ENCODE measurements at regions not wholly inside any gene's neighbourhood (a gene's known extent, or its start where the extent isn't known, plus 50 kb on each side); places are given as distances from the start of the nearest gene placed in this dataset.

GRCh38 chr3:153714016-153714415 is 407.2 kb upstream of the ARHGEF26 start:
- TF ChIP-seq EZH2 (IDR thresholded peaks at IDR 0.05) (no peak), POLR2AphosphoS5 (IDR thresholded peaks at IDR 0.05; ENCODE audit: low read depth, low read length) (no peak), CTCF (IDR thresholded peaks at IDR 0.05 in 2 of 3, conservative IDR thresholded peaks at IDR 0.05 in 1 of 3; ENCODE audit: borderline replicate concordance in 1 of 3, insufficient read depth in 1 of 3, low read depth in 2 of 3, low read length in 2 of 3) (no peak), MAX (IDR thresholded peaks at IDR 0.05) (no peak), YY1 (IDR thresholded peaks at IDR 0.05; ENCODE audit: extremely low read depth, insufficient replicate concordance, low read depth, low read length) (no peak), RAD21 (IDR thresholded peaks at IDR 0.05; ENCODE audit: low read depth) (no peak), EZH2phosphoT487 (IDR thresholded peaks at IDR 0.05; ENCODE audit: borderline replicate concordance) (no peak), POLR2A (IDR thresholded peaks at IDR 0.05; ENCODE audit: borderline replicate concordance, extremely low read depth, insufficient read depth, insufficient read length) (no peak), SP1 (IDR thresholded peaks at IDR 0.05; ENCODE audit: low read depth) (no peak), REST (IDR thresholded peaks at IDR 0.05; ENCODE audit: low read depth) (no peak)

All from HCT116 (cell line).